GM12875 (cell line): ENCODE measurements at regions not wholly inside any gene's neighbourhood (a gene's known extent, or its start where the extent isn't known, plus 50 kb on each side); places are given as distances from the start of the nearest gene placed in this dataset.

Experiments
- H3K4me3 ChIP-seq: one replicate; pipeline ENCODE4 v1.5.1; 2011; ENCODE audit warnings: low read depth, low read length, control low read depth
- CTCF ChIP-seq: IDR thresholded peaks from 2 replicates; pipeline ENCODE4 v1.5.1; 2011; ENCODE audit warnings: low read depth, mild to moderate bottlenecking, control low read depth, inconsistent platforms, low read length, moderate library complexity, borderline replicate concordance; ENCODE audit not compliant: insufficient read depth

GRCh38 chr1:98467122-98467521, 194.4 kb upstream of the SNX7 start:
- no peak overlapping the region for H3K4me3 ChIP-seq
- no peak for TF ChIP-seq CTCF

- TF ChIP-seq CTCF, result no peak
- H3K4me3 ChIP-seq, result no peak overlapping the region
These were observed 199.6 kb upstream of the SNX7 start for GRCh38 chr1:98461873-98462385.

- H3K4me3 ChIP-seq, result no peak overlapping the region
- no peak for TF ChIP-seq CTCF
These were observed 201.4 kb upstream of the SNX7 start for GRCh38 chr1:98460136-98460535.

- no peak overlapping the region for H3K4me3 ChIP-seq
- no peak for TF ChIP-seq CTCF
These were observed 202.0 kb upstream of the SNX7 start for GRCh38 chr1:98459486-98459870.

- H3K4me3 ChIP-seq, result no peak overlapping the region
These were observed 202.7 kb upstream of the SNX7 start for GRCh38 chr1:98458511-98459485.

GRCh38 chr1:98457248-98457647, 204.3 kb upstream of the SNX7 start:
- no peak for TF ChIP-seq CTCF
- no peak overlapping the region for H3K4me3 ChIP-seq

More at GRCh38 chr1:98458511-98459485, 202.7 kb upstream of the SNX7 start:
- TF ChIP-seq CTCF, result no peak

GRCh38 chr1:98454666-98455065, 206.9 kb upstream of the SNX7 start:
- no peak overlapping the region for H3K4me3 ChIP-seq
- TF ChIP-seq CTCF, result no peak
